ENCODE measurements at regions not wholly inside any gene's neighbourhood (a gene's known extent, or its start where the extent isn't known, plus 50 kb on each side); places are given as distances from the start of the nearest gene placed in this dataset.

DNA sequence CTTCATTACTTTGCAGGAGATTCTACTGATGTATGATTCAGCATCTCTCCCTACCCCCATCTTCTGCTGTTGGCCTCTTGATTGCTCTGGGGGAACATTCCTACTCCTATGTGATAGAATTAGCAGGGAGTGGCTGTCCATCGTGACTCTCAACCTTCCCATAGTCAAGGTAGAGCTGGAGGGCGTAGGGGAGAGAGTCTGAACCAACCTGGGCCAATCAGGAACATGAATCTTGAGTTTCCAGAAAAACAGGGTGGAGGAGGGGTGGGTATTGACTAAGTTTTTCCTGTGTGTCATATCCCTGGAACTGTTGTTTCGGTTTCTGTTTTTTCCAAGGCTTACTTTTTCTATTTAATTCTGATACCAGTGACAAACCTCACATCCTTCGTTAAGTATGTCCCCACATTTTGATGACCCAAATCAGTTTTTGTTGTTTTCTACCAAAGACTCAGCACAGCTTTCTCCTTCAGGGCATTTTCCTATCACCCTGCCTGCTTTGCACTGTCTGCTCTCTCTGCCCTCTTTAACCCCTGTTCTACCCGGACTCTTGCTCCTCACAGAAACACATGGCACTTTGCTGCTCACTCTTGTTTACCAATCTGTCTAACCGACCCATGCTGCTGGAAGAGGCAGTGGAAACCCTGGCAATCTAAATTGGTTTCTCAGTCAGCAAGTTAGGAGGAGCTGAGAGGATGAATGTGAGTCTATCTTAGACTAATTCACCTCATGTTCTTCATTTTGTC is 1428.3 kb downstream of the AACS start:
- H2BK15ac ChIP-seq (ENCODE audit: low read length), result no peak overlapping the region
- FAIRE-seq (no peak), DNase-seq (ENCODE audit: low read depth in 1 of 2, low spot score in 2 of 2) (no peak)
- H3K9me3 ChIP-seq (ENCODE audit: insufficient read depth in 2 of 2, low read depth in 1 of 2, low read length in 1 of 2), result peaks cover 7 to 10% of the 10 kb centered on the region in 2 experiments
- H3K56ac ChIP-seq (replicated peaks; ENCODE audit: insufficient read length, low read depth, low read length), result no peak overlapping the region
- WGBS, 2 experiments (ENCODE audit: extremely low coverage in 1 of 2, insufficient coverage in 1 of 2, insufficient read length in 1 of 2, insufficient replicate concordance in 2 of 2, low coverage in 1 of 2, low lambda C conversion rate in 2 of 2, missing lambda C conversion rate in 1 of 2), result 84% methylated on average over 6 of the region's 6 CpGs; no CpG with 5 or more reads in 1 of the 2 experiments
- H3K27me3 ChIP-seq (replicated peaks in 1 of 4; ENCODE audit: control insufficient read depth in 3 of 4, extremely low read depth in 1 of 4, insufficient read depth in 3 of 4, low read length in 3 of 4), result no peaks in the 10 kb centered on the region
- no peak overlapping the region for H2BK5ac ChIP-seq (ENCODE audit: low read depth, low read length)
- no peaks in the 10 kb centered on the region for H3K36me3 ChIP-seq (ENCODE audit: control insufficient read depth in 2 of 4, insufficient read depth in 4 of 4, low read length in 3 of 4)
- no peak overlapping the region for H3K4ac ChIP-seq (replicated peaks; ENCODE audit: insufficient read length, low read depth, low read length)
- peaks cover 0 to 6% (median 0%) of the 10 kb centered on the region in 4 experiments; a peak in 1 of 7 replicates for H3K4me1 ChIP-seq (replicated peaks in 1 of 4; ENCODE audit: control insufficient read depth in 3 of 4, insufficient read depth in 4 of 4, low read length in 3 of 4)
- no peak overlapping the region for H3K4me2 ChIP-seq (ENCODE audit: insufficient read depth in 1 of 2, low read depth in 2 of 2, low read length in 2 of 2)
- no peak overlapping the region for H4K8ac ChIP-seq (ENCODE audit: extremely low read depth, insufficient read depth, low read length)
- H4K5ac ChIP-seq (ENCODE audit: insufficient read length, low read depth, low read length), result no peak overlapping the region
- no peaks in the 10 kb centered on the region for H3K23me2 ChIP-seq (ENCODE audit: low read depth, low read length)
- H2AFZ ChIP-seq (ENCODE audit: low read length), result peak overlapping the region; percentile 74
- no peak overlapping the region for H3K4me3 ChIP-seq (ENCODE audit: extremely low read depth in 1 of 4, insufficient read depth in 2 of 4, low read depth in 3 of 4, low read length in 4 of 4)
- H3K79me1 ChIP-seq (ENCODE audit: low read depth, low read length), result no peaks in the 10 kb centered on the region
- peak overlapping the region; percentile 53; the same call in 1 of the 2 replicates for H2BK12ac ChIP-seq (ENCODE audit: low read depth, low read length)
- no peak overlapping the region for H3K27ac ChIP-seq (ENCODE audit: low read depth, low read length)
- H2BK20ac ChIP-seq (ENCODE audit: low read length), result no peak overlapping the region
- H3K18ac ChIP-seq (ENCODE audit: extremely low read depth, low read length), result no peak overlapping the region
- H3K14ac ChIP-seq (ENCODE audit: insufficient read length), result no peak overlapping the region
- H3K23ac ChIP-seq (ENCODE audit: insufficient read length), result no peak overlapping the region
- H3K9ac ChIP-seq (replicated peaks in 1 of 4; ENCODE audit: extremely low read depth in 1 of 4, low read depth in 3 of 4, low read length in 3 of 4), result no peak overlapping the region; a peak in 1 of 7 replicates
- CTCF ChIA-PET (ENCODE audit: partially characterized antibody), result no interaction called here
- no peak overlapping the region for H4K91ac ChIP-seq (replicated peaks; ENCODE audit: insufficient read length, low read length)
- POLR2A ChIA-PET (ENCODE audit: partially characterized antibody), result no interaction called here
- no peaks in the 10 kb centered on the region for H3K79me2 ChIP-seq (ENCODE audit: control insufficient read depth in 1 of 2, insufficient read depth in 2 of 2, low read length in 2 of 2)
- no peaks in the 10 kb centered on the region for H4K20me1 ChIP-seq (replicated peaks in 1 of 2; ENCODE audit: control insufficient read depth in 1 of 2, insufficient read depth in 2 of 2, low read length in 2 of 2)
- no peak overlapping the region for H2AK5ac ChIP-seq (ENCODE audit: low read depth, low read length)
- H2BK120ac ChIP-seq (replicated peaks; ENCODE audit: low read depth, low read length), result no peak overlapping the region
- no peak for TF ChIP-seq SUZ12 (IDR thresholded peaks at IDR 0.05; ENCODE audit: low read length)
- TF ChIP-seq JUN (IDR thresholded peaks at IDR 0.05; ENCODE audit: low read depth, low read length), result no peak
- TF ChIP-seq TEAD4 (IDR thresholded peaks at IDR 0.05; ENCODE audit: low read depth, low read length), result no peak
- no peak for TF ChIP-seq RXRA (IDR thresholded peaks at IDR 0.05; ENCODE audit: insufficient read depth, low read depth, low read length)
- no peak for TF ChIP-seq EGR1 (IDR thresholded peaks at IDR 0.05; ENCODE audit: borderline replicate concordance, low read depth, low read length)
- TF ChIP-seq KDM1A (IDR thresholded peaks at IDR 0.05; ENCODE audit: borderline replicate concordance, low read length), result no peak
- no peak for TF ChIP-seq CTBP2 (IDR thresholded peaks at IDR 0.05; ENCODE audit: borderline replicate concordance, insufficient read depth, insufficient read length, low read length)
- TF ChIP-seq POLR2AphosphoS5 (IDR thresholded peaks at IDR 0.05; ENCODE audit: low read depth, low read length), result no peak
- no peak for TF ChIP-seq JUND (IDR thresholded peaks at IDR 0.05; ENCODE audit: low read length)
- TF ChIP-seq CHD2 (IDR thresholded peaks at IDR 0.05; ENCODE audit: low read length), result no peak
- no peak for TF ChIP-seq SP4 (IDR thresholded peaks at IDR 0.05; ENCODE audit: low read length)
- no peak for TF ChIP-seq MAFK (IDR thresholded peaks at IDR 0.05; ENCODE audit: low read depth, low read length)
- TF ChIP-seq ATF2 (IDR thresholded peaks at IDR 0.05; ENCODE audit: low read length), result no peak
